ENCODE measurements at regions not wholly inside any gene's neighbourhood (a gene's known extent, or its start where the extent isn't known, plus 50 kb on each side); places are given as distances from the start of the nearest gene placed in this dataset.

DNA sequence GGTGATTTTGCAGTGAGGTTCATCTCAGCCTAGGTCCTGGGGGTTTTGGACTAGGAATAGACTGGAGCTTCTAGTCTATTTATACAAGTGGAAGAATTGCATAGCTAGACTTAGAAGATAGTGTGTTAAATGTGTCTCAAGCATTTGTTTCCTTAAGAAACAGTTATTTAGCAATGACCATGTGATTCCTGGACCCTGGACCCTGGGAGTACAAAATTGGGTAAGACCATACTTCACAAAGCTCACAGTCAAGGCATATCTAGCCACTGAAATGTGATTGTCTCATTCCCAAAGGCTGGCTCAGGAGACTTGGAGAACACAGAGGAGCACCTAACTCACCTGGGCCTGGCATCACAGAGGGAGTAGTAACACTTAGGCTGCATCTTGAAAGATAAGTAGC, 754.5 kb downstream of the SATB2 start:
- CTCF ChIA-PET = no interaction called here
- Mint-ChIP-seq H3K4me1 (no peaks in the 10 kb centered on the region), H3K4me3 (no peak overlapping the region), H3K27me3 (no peaks in the 10 kb centered on the region), H3K27ac (no peak overlapping the region), H3K36me3 (no peaks in the 10 kb centered on the region), H3K9me3 (ENCODE audit: low read depth) (no peaks in the 10 kb centered on the region)
- DNase-seq (no peak), ATAC-seq (no peak)

DNA sequence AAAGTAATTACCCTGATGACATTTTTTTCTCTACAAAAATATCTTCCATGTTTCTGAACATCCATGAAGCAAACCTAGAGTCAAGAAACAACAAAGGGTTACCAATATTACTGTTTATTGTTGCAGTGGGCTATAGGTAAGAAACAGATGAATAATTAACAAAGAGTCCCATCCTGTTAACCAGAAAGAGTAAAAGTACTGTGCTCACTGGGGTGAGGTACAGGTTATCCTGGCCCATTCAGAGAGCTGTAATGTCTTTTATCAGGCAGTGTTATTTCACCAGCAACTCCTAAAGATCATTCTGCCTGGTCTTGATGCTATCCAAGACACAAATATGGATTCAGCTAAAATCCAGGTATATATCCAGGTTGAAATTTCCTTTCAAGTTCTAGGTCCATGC, 754.9 kb downstream of the SATB2 start:
- Mint-ChIP-seq H3K9me3 (ENCODE audit: low read depth) (no peaks in the 10 kb centered on the region), H3K36me3 (no peaks in the 10 kb centered on the region), H3K4me3 (no peak overlapping the region), H3K27ac (no peak overlapping the region), H3K27me3 (no peaks in the 10 kb centered on the region), H3K4me1 (no peaks in the 10 kb centered on the region)
- DNase-seq = no peak
- ATAC-seq = no peak
- CTCF ChIA-PET = no interaction called here

- CTCF ChIA-PET = no interaction called here
- DNase-seq (no peak), ATAC-seq (no peak)
- Mint-ChIP-seq H3K9me3 (ENCODE audit: low read depth) (no peaks in the 10 kb centered on the region), H3K27ac (no peak overlapping the region), H3K4me3 (no peak overlapping the region), H3K4me1 (no peaks in the 10 kb centered on the region), H3K27me3 (no peaks in the 10 kb centered on the region), H3K36me3 (no peaks in the 10 kb centered on the region)
These were observed 756.3 kb downstream of the SATB2 start for GRCh38 chr2:198701481-198701880.

GRCh38 chr2:198700319-198700718, 757.4 kb downstream of the SATB2 start:
- no peaks in the 10 kb centered on the region for H3K27me3 Mint-ChIP-seq
- H3K4me3 Mint-ChIP-seq = no peak overlapping the region
- H3K9me3 Mint-ChIP-seq (ENCODE audit: low read depth) = no peaks in the 10 kb centered on the region
- ATAC-seq (no peak), DNase-seq (no peak)
- no peaks in the 10 kb centered on the region for H3K4me1 Mint-ChIP-seq
- CTCF ChIA-PET = no interaction called here
- no peak overlapping the region for H3K27ac Mint-ChIP-seq
- H3K36me3 Mint-ChIP-seq = no peaks in the 10 kb centered on the region

DNA sequence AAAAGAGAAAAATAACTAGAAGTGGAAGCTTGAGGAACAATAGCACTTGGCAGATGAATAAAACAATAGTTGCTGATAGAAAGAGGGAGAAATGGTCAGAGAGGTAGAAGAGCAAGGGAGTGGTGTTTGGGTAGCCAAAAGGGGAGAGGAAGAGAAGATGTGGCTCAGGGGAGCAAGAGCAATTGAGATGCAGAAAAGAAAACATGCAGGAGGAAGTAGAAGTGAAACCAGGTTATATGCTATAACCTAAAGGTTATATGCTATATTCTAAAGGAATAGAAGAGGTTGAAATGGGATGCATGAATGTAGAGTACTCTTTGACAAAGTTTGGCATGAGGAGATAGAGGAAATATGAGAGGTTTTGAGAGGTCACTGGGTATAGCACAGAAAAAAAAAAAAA, 759.5 kb downstream of the SATB2 start:
- Mint-ChIP-seq H3K36me3 (no peaks in the 10 kb centered on the region), H3K4me1 (no peaks in the 10 kb centered on the region), H3K9me3 (ENCODE audit: low read depth) (no peaks in the 10 kb centered on the region), H3K4me3 (no peak overlapping the region), H3K27ac (no peak overlapping the region), H3K27me3 (no peaks in the 10 kb centered on the region)
- ATAC-seq (no peak), DNase-seq (no peak)
- CTCF ChIA-PET = interaction anchor here (1.2 kb wide), 1 partner anchor 24 kb away, joined by 3 read pairs; no protein-coding TSS in a partner anchor

DNA sequence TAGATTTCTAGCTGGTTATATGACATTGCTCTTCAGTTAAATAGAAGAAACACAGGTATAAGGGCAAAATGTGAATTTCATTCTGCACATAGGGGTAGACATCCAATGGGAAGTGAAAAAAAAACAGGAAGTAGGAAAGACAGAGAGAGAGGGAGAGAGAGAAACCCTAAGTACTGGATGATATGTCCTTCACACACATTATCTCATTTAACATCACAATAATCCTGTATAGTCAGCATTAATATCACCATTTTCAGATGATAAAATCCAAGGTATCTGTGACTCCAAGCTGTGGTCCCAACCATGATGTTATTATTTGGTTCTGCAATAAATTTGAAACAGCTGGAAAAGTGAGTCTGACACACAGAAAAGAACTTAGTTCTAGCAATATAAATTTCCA, 759.9 kb downstream of the SATB2 start:
- no peak for DNase-seq
- Mint-ChIP-seq H3K9me3 (ENCODE audit: low read depth) (no peaks in the 10 kb centered on the region), H3K36me3 (no peaks in the 10 kb centered on the region), H3K4me3 (no peak overlapping the region), H3K27me3 (no peaks in the 10 kb centered on the region), H3K4me1 (no peaks in the 10 kb centered on the region), H3K27ac (no peak overlapping the region)
- CTCF ChIA-PET = no interaction called here
- no peak for ATAC-seq

GRCh38 chr2:198697218-198697617, 760.5 kb downstream of the SATB2 start:
- Mint-ChIP-seq H3K4me1 (no peaks in the 10 kb centered on the region), H3K4me3 (no peak overlapping the region), H3K27me3 (no peaks in the 10 kb centered on the region), H3K27ac (no peak overlapping the region), H3K9me3 (ENCODE audit: low read depth) (no peaks in the 10 kb centered on the region), H3K36me3 (no peaks in the 10 kb centered on the region)
- DNase-seq = no peak
- ATAC-seq = no peak
- CTCF ChIA-PET = no interaction called here

- no peaks in the 10 kb centered on the region for H3K27me3 Mint-ChIP-seq
- CTCF ChIA-PET = no interaction called here
- H3K9me3 Mint-ChIP-seq (ENCODE audit: low read depth) = no peaks in the 10 kb centered on the region
- no peak for DNase-seq
- H3K36me3 Mint-ChIP-seq = no peaks in the 10 kb centered on the region
- no peak for ATAC-seq
- H3K4me3 Mint-ChIP-seq = no peak overlapping the region
- no peak overlapping the region for H3K27ac Mint-ChIP-seq
- H3K4me1 Mint-ChIP-seq = no peaks in the 10 kb centered on the region
These were observed 761.9 kb downstream of the SATB2 start for GRCh38 chr2:198695879-198696278.

- Mint-ChIP-seq H3K4me1 (no peaks in the 10 kb centered on the region), H3K27ac (no peak overlapping the region), H3K27me3 (no peaks in the 10 kb centered on the region), H3K36me3 (no peaks in the 10 kb centered on the region), H3K4me3 (no peak overlapping the region), H3K9me3 (ENCODE audit: low read depth) (no peaks in the 10 kb centered on the region)
- CTCF ChIA-PET = no interaction called here
- ATAC-seq (no peak), DNase-seq (no peak)
These were observed 764.7 kb downstream of the SATB2 start for GRCh38 chr2:198692907-198693510.

- Mint-ChIP-seq H3K27me3 (no peaks in the 10 kb centered on the region), H3K36me3 (no peaks in the 10 kb centered on the region), H3K4me1 (no peaks in the 10 kb centered on the region), H3K4me3 (no peak overlapping the region), H3K9me3 (ENCODE audit: low read depth) (no peaks in the 10 kb centered on the region), H3K27ac (no peak overlapping the region)
- DNase-seq = no peak
- no peak for ATAC-seq
- CTCF ChIA-PET = no interaction called here
These were observed 766.5 kb downstream of the SATB2 start for GRCh38 chr2:198691236-198691635.

GRCh38 chr2:198664321-198664720, 793.4 kb downstream of the SATB2 start:
- Mint-ChIP-seq H3K36me3 (no peaks in the 10 kb centered on the region), H3K4me1 (no peaks in the 10 kb centered on the region), H3K27ac (no peak overlapping the region), H3K4me3 (no peak overlapping the region), H3K27me3 (no peaks in the 10 kb centered on the region), H3K9me3 (ENCODE audit: low read depth) (no peaks in the 10 kb centered on the region)
- CTCF ChIA-PET = no interaction called here
- DNase-seq (no peak), ATAC-seq (no peak)

- Mint-ChIP-seq H3K36me3 (no peaks in the 10 kb centered on the region), H3K9me3 (ENCODE audit: low read depth) (no peaks in the 10 kb centered on the region), H3K4me3 (no peak overlapping the region), H3K27me3 (no peaks in the 10 kb centered on the region), H3K27ac (no peak overlapping the region), H3K4me1 (no peaks in the 10 kb centered on the region)
- ATAC-seq (no peak), DNase-seq (no peak)
- CTCF ChIA-PET = no interaction called here
These were observed 794.8 kb downstream of the SATB2 start for GRCh38 chr2:198662905-198663304.

DNA sequence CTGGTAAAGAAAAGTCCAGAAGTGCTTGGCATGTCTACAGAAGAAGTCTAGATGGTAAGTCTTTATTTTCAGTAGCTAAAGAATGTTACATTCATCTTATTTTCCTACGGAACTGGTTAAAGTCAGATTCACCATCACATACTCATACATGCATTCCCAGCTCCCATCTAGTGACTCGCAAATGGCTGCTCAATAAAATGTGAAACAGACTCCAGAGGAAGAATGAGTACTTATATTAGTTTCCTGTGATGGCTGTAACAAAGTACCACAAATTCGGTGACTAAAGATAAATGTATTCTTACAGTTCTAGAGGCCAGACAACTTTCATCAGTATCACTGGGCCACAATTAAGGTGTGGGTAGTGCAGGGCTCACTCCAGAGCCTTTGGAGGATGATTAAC, 797.2 kb downstream of the SATB2 start:
- Mint-ChIP-seq H3K27ac (no peak overlapping the region), H3K36me3 (no peaks in the 10 kb centered on the region), H3K9me3 (ENCODE audit: low read depth) (no peaks in the 10 kb centered on the region), H3K4me1 (no peaks in the 10 kb centered on the region), H3K27me3 (no peaks in the 10 kb centered on the region), H3K4me3 (no peak overlapping the region)
- ATAC-seq = no peak
- CTCF ChIA-PET = no interaction called here
- no peak for DNase-seq

- Mint-ChIP-seq H3K27ac (no peak overlapping the region), H3K4me1 (no peaks in the 10 kb centered on the region), H3K9me3 (ENCODE audit: low read depth) (no peaks in the 10 kb centered on the region), H3K4me3 (no peak overlapping the region), H3K36me3 (no peaks in the 10 kb centered on the region), H3K27me3 (no peaks in the 10 kb centered on the region)
- DNase-seq = no peak
- ATAC-seq = no peak
- CTCF ChIA-PET = no interaction called here
These were observed 798.5 kb downstream of the SATB2 start for GRCh38 chr2:198659096-198659870.
